ENCODE measurements at regions not wholly inside any gene's neighbourhood (a gene's known extent, or its start where the extent isn't known, plus 50 kb on each side); places are given as distances from the start of the nearest gene placed in this dataset.

- no peak overlapping the region for H3K27ac Mint-ChIP-seq
- H3K27me3 Mint-ChIP-seq (ENCODE audit: insufficient read depth): peaks cover 38% of the 10 kb centered on the region
- H3K9me3 Mint-ChIP-seq: no peaks in the 10 kb centered on the region
- no peak overlapping the region for H3K4me3 Mint-ChIP-seq
- no peaks in the 10 kb centered on the region for H3K4me1 Mint-ChIP-seq (ENCODE audit: low read depth)
- H3K36me3 Mint-ChIP-seq (ENCODE audit: low read depth): no peaks in the 10 kb centered on the region
- no peak for DNase-seq
- no peak for TF ChIP-seq CTCF (IDR thresholded peaks at IDR 0.05)
Measured at GRCh38 chr9:96174371-96174770, 127.6 kb downstream of the HSD17B3 start.

DNA sequence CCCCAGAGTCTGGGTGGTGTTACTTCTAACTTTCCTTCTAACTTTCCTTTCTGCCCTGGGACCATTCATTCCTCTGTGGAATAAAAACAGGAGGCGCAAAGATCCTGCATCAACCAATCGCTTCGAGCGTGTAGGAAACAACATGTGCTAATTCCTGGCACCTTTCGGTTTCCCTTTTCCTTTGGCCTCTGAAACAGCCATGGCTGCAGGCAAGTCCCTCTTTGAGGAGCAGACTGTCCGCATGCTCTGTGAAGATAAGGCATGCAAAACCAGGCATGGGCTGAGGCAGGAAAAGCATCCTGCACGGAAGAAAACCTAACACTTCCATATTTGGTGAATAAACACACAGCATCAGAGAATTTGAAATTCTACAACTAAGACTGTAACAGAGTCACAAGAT is 128.3 kb downstream of the HSD17B3 start:
- Mint-ChIP-seq H3K27me3 (ENCODE audit: insufficient read depth) (peaks cover 34% of the 10 kb centered on the region), H3K4me3 (no peak overlapping the region), H3K4me1 (ENCODE audit: low read depth) (no peaks in the 10 kb centered on the region), H3K27ac (no peak overlapping the region), H3K9me3 (no peaks in the 10 kb centered on the region), H3K36me3 (ENCODE audit: low read depth) (no peaks in the 10 kb centered on the region)
- DNase-seq: no peak
- TF ChIP-seq CTCF (IDR thresholded peaks at IDR 0.05): no peak

DNA sequence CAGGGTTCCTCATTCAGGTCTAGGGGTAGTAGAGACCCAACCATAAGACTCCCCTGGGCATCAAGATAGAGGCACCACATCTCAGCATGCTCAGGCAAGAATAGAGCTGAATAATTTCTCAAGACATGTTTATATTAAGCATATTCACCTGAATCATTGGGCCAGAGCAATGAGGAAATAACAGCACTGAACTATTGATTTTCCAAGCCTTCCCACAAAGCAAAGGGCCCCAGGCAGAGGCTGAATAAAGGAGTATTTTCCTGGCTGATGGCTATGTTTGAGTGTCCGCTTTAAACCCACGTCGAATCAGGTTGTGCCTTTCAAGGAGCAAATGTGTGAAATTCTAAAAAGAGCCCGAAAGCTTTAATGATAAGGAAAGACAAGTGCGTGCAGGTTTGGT is 129.2 kb downstream of the HSD17B3 start:
- Mint-ChIP-seq H3K36me3 (ENCODE audit: low read depth) (no peaks in the 10 kb centered on the region), H3K4me3 (no peak overlapping the region), H3K27ac (no peak overlapping the region), H3K4me1 (ENCODE audit: low read depth) (no peaks in the 10 kb centered on the region), H3K9me3 (no peaks in the 10 kb centered on the region), H3K27me3 (ENCODE audit: insufficient read depth) (peaks cover 33% of the 10 kb centered on the region)
- TF ChIP-seq CTCF (IDR thresholded peaks at IDR 0.05): no peak
- no peak for DNase-seq

GRCh38 chr9:96171728-96172127 is 130.2 kb downstream of the HSD17B3 start:
- no peaks in the 10 kb centered on the region for H3K9me3 Mint-ChIP-seq
- no peak overlapping the region for H3K4me3 Mint-ChIP-seq
- DNase-seq: no peak
- no peak for TF ChIP-seq CTCF (IDR thresholded peaks at IDR 0.05)
- no peak overlapping the region for H3K27ac Mint-ChIP-seq
- peaks cover 32% of the 10 kb centered on the region for H3K27me3 Mint-ChIP-seq (ENCODE audit: insufficient read depth)
- H3K4me1 Mint-ChIP-seq (ENCODE audit: low read depth): no peaks in the 10 kb centered on the region
- no peaks in the 10 kb centered on the region for H3K36me3 Mint-ChIP-seq (ENCODE audit: low read depth)

DNA sequence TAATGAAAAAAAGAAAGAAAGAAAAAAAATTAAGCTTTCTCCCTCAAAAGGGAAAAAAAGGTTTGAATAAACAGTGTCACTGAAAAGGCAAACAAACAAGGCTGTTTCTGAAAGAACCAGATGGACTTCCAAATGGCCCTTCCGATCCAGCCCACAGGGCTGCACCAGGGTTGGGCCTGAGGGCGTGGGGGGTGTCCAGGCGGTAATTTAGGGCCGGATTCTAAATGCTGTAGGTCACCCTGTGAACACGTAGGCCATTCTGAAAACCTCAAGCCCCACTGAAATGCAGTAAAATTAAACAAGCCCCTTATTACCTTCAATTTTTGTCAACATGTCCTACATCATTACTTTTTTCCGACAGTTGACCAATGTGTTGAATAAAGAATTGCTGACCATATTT is 132.1 kb downstream of the HSD17B3 start:
- Mint-ChIP-seq H3K4me1 (ENCODE audit: low read depth) (no peaks in the 10 kb centered on the region), H3K27ac (no peak overlapping the region), H3K4me3 (no peak overlapping the region), H3K27me3 (ENCODE audit: insufficient read depth) (peaks cover 29% of the 10 kb centered on the region), H3K9me3 (no peaks in the 10 kb centered on the region), H3K36me3 (ENCODE audit: low read depth) (no peaks in the 10 kb centered on the region)
- DNase-seq: no peak
- TF ChIP-seq CTCF (IDR thresholded peaks at IDR 0.05): no peak

GRCh38 chr9:96169484-96169883 is 132.5 kb downstream of the HSD17B3 start:
- H3K27me3 Mint-ChIP-seq (ENCODE audit: insufficient read depth): peaks cover 33% of the 10 kb centered on the region
- no peaks in the 10 kb centered on the region for H3K36me3 Mint-ChIP-seq (ENCODE audit: low read depth)
- no peak for DNase-seq
- no peak overlapping the region for H3K27ac Mint-ChIP-seq
- H3K4me1 Mint-ChIP-seq (ENCODE audit: low read depth): no peaks in the 10 kb centered on the region
- H3K4me3 Mint-ChIP-seq: no peak overlapping the region
- H3K9me3 Mint-ChIP-seq: no peaks in the 10 kb centered on the region
- TF ChIP-seq CTCF (IDR thresholded peaks at IDR 0.05): no peak
